H9 (cell line): ENCODE measurements at regions not wholly inside any gene's neighbourhood (a gene's known extent, or its start where the extent isn't known, plus 50 kb on each side); places are given as distances from the start of the nearest gene placed in this dataset.

Experiments used
- DNase-seq: peaks from one replicate; pipeline ENCODE4 v3.0.0-alpha.2; 2017
- H2AFZ ChIP-seq: one replicate; pipeline ENCODE4 v1.6.1; 2013; ENCODE audit warnings: mild to moderate bottlenecking, low read length, control low read depth, moderate library complexity
- H2AK5ac ChIP-seq: 2 replicates; pipeline ENCODE4 v1.6.1; 2013; ENCODE audit warnings: low read length, control low read depth, mixed read lengths; ENCODE audit not compliant: insufficient read length
- H2BK120ac ChIP-seq: one replicate; pipeline ENCODE4 v1.6.1; 2013; ENCODE audit warnings: low read depth, mild to moderate bottlenecking, low read length, control low read depth, inconsistent platforms; ENCODE audit not compliant: poor library complexity, severe bottlenecking
- H2BK12ac ChIP-seq: 2 replicates; pipeline ENCODE4 v1.6.1; 2013; ENCODE audit warnings: low read length, control low read depth, mixed read lengths, low read depth; ENCODE audit not compliant: insufficient read length
- H2BK15ac ChIP-seq: 2 replicates; pipeline ENCODE4 v1.6.1; 2013; ENCODE audit warnings: low read depth, low read length, control low read depth
- H2BK20ac ChIP-seq: one replicate; pipeline ENCODE4 v1.6.1; 2013; ENCODE audit warnings: low read depth, mild to moderate bottlenecking, low read length, control low read depth, inconsistent platforms; ENCODE audit not compliant: poor library complexity, severe bottlenecking
- H2BK5ac ChIP-seq: 2 replicates; pipeline ENCODE4 v1.6.1; 2013; ENCODE audit warnings: low read length, control low read depth, mixed read lengths; ENCODE audit not compliant: insufficient read length
- H3K14ac ChIP-seq: 2 replicates; pipeline ENCODE4 v1.6.1; 2013; ENCODE audit warnings: low read length, control low read depth; ENCODE audit not compliant: insufficient read depth
- H3K18ac ChIP-seq: 2 replicates; pipeline ENCODE4 v1.6.1; 2013; ENCODE audit warnings: low read depth, mild to moderate bottlenecking, mixed read lengths, low read length, control low read depth; ENCODE audit not compliant: insufficient read length
- H3K23ac ChIP-seq: 2 replicates; pipeline ENCODE4 v1.6.1; 2013; ENCODE audit warnings: low read length, control low read depth, mixed read lengths, low read depth; ENCODE audit not compliant: insufficient read length
- H3K23me2 ChIP-seq: 2 replicates; pipeline ENCODE4 v1.6.1; 2013; ENCODE audit warnings: low read depth, mild to moderate bottlenecking, mixed read lengths, low read length, control low read depth; ENCODE audit not compliant: insufficient read length, poor library complexity, severe bottlenecking
- H3K27ac ChIP-seq: 2 replicates; pipeline ENCODE4 v1.5.1; 2013; ENCODE audit warnings: low read length, control low read depth, mixed read lengths, low read depth; ENCODE audit not compliant: insufficient read length
- H3K27me3 ChIP-seq: 2 replicates; pipeline ENCODE4 v1.6.1; 2013; ENCODE audit warnings: low read length, control low read depth, inconsistent platforms; ENCODE audit not compliant: insufficient read depth
- H3K4ac ChIP-seq: 2 replicates; pipeline ENCODE4 v1.6.1; 2013; ENCODE audit warnings: low read depth, mild to moderate bottlenecking, control low read depth, inconsistent platforms, low read length, moderate library complexity
- H3K4me1 ChIP-seq: 2 replicates; pipeline ENCODE4 v1.6.1; 2013; ENCODE audit warnings: low read length, control low read depth, inconsistent platforms; ENCODE audit not compliant: insufficient read depth
- H3K4me2 ChIP-seq: 2 replicates; pipeline ENCODE4 v1.6.1; 2013; ENCODE audit warnings: low read length, control low read depth, mixed read lengths; ENCODE audit not compliant: insufficient read length, insufficient read depth
- H3K56ac ChIP-seq: 2 replicates; pipeline ENCODE4 v1.6.1; 2013; ENCODE audit warnings: low read depth, mild to moderate bottlenecking, mixed read lengths, low read length, control low read depth; ENCODE audit not compliant: insufficient read length
- H3K79me1 ChIP-seq: 2 replicates; pipeline ENCODE4 v1.6.1; 2013; ENCODE audit warnings: low read depth, mild to moderate bottlenecking, moderate library complexity, low read length, control low read depth, inconsistent platforms; ENCODE audit not compliant: insufficient read depth, poor library complexity, severe bottlenecking
- H3K79me2 ChIP-seq: 2 replicates; pipeline ENCODE4 v1.6.1; 2013; ENCODE audit warnings: low read length, control low read depth, inconsistent platforms; ENCODE audit not compliant: insufficient read depth
- H3K9ac ChIP-seq: 2 replicates; pipeline ENCODE4 v1.6.1; 2013; ENCODE audit warnings: low read length, control low read depth, mixed read lengths; ENCODE audit not compliant: insufficient read length; ENCODE audit errors: extremely low read depth
- H3K9me3 ChIP-seq: one replicate; pipeline ENCODE4 v1.6.1; 2013; ENCODE audit warnings: low read depth, low read length, inconsistent platforms; ENCODE audit not compliant: control insufficient read depth
- H3T11ph ChIP-seq: one replicate; pipeline ENCODE4 v1.6.1; 2013; ENCODE audit warnings: mild to moderate bottlenecking, low read length, control low read depth, inconsistent platforms
- H4K20me1 ChIP-seq: one replicate; pipeline ENCODE4 v1.6.1; 2013; ENCODE audit not compliant: control insufficient read depth, insufficient read length, insufficient read depth
- H4K5ac ChIP-seq: 2 replicates; pipeline ENCODE4 v1.6.1; 2013; ENCODE audit warnings: low read depth, mild to moderate bottlenecking, mixed read lengths, low read length, control low read depth; ENCODE audit not compliant: insufficient read length
- H4K8ac ChIP-seq: replicated peaks from 2 replicates; pipeline ENCODE4 v1.6.1; 2013; ENCODE audit warnings: low read length, control low read depth, mixed read lengths, low read depth; ENCODE audit not compliant: insufficient read length
- H4K91ac ChIP-seq: 2 replicates; pipeline ENCODE4 v1.6.1; 2013; ENCODE audit warnings: low read depth, mild to moderate bottlenecking, moderate library complexity, mixed read lengths, low read length, control low read depth; ENCODE audit not compliant: insufficient read length
- H3K27ac Mint-ChIP-seq, 3 experiments: 2 replicates in 2 of 3; 3 replicates in 1 of 3; pipeline ENCODE4 v1.8.0; 2020 to 2021; ENCODE audit warnings: mixed read lengths in 3 of 3, mild to moderate bottlenecking in 1 of 3, moderate library complexity in 1 of 3
- H3K27me3 Mint-ChIP-seq: 2 replicates; pipeline ENCODE4 v1.8.0; 2021; ENCODE audit warnings: low read depth, mild to moderate bottlenecking, moderate library complexity, mixed read lengths
- H3K36me3 Mint-ChIP-seq, 3 experiments: 2 replicates in 2 of 3; 3 replicates in 1 of 3; pipeline ENCODE4 v1.8.0; 2020 to 2021; ENCODE audit warnings: low read depth in 3 of 3, mixed read lengths in 3 of 3; ENCODE audit not compliant: insufficient read depth in 1 of 3
- H3K4me1 Mint-ChIP-seq, 2 experiments: 2 replicates each; pipeline ENCODE4 v1.8.0; 2020; ENCODE audit warnings: mixed read lengths in 2 of 2
- H3K4me3 Mint-ChIP-seq, 2 experiments: 2 replicates in 1 of 2; 3 replicates in 1 of 2; pipeline ENCODE4 v1.8.0; 2020 to 2021; ENCODE audit warnings: mild to moderate bottlenecking in 2 of 2, mixed read lengths in 2 of 2, moderate library complexity in 1 of 2
- H3K9me3 Mint-ChIP-seq, 2 experiments: 2 replicates in 1 of 2; 3 replicates in 1 of 2; pipeline ENCODE4 v1.8.0; 2020; ENCODE audit warnings: mild to moderate bottlenecking in 2 of 2, mixed read lengths in 2 of 2, moderate library complexity in 1 of 2
- WGBS: extraction: QIAGEN DNeasy Blood & Tissue Kit; methylation state at CpG from one replicate; pipeline ENCODE4 v1.1.7; 2013; ENCODE audit warnings: missing lambda C conversion rate, low lambda C conversion rate, mixed read lengths; ENCODE audit not compliant: insufficient read length; ENCODE audit errors: extremely low coverage; 5-methylcytosine and 5-hydroxymethylcytosine counted together
- TF ChIP-seq, protein P1 (sequence below): fragments of 200-600 bp; sonication (generic); conservative IDR thresholded peaks from 3 replicates; pipeline ENCODE4 v1.8.0; 2021; ENCODE audit warnings: antibody characterized with exemption, mild to moderate bottlenecking

DNA sequence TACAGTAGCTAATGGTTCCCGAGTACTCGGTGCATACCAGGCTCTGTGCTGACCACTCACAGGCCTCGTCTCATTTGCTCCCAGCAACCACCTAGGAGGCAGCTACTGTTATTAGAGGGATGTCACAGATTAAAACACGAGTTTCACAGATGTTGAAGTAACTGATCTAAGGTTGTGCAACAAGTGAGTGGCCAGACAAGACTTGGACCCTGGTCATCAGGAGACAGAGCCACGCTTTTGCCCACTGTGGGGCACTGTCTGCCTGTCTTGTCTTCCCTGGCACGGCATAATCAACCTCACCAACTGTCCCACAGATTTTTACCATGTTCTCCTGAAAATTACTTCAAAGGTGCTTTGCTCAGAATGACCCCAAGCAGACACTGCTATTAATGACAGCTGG is 111.6 kb upstream of the HABP2 start:
- no peak overlapping the region for H3T11ph ChIP-seq
- no peak overlapping the region for H4K91ac ChIP-seq
- H2BK5ac ChIP-seq = no peak overlapping the region
- no peak overlapping the region for H3K4me2 ChIP-seq
- TF ChIP-seq, protein P1, sequence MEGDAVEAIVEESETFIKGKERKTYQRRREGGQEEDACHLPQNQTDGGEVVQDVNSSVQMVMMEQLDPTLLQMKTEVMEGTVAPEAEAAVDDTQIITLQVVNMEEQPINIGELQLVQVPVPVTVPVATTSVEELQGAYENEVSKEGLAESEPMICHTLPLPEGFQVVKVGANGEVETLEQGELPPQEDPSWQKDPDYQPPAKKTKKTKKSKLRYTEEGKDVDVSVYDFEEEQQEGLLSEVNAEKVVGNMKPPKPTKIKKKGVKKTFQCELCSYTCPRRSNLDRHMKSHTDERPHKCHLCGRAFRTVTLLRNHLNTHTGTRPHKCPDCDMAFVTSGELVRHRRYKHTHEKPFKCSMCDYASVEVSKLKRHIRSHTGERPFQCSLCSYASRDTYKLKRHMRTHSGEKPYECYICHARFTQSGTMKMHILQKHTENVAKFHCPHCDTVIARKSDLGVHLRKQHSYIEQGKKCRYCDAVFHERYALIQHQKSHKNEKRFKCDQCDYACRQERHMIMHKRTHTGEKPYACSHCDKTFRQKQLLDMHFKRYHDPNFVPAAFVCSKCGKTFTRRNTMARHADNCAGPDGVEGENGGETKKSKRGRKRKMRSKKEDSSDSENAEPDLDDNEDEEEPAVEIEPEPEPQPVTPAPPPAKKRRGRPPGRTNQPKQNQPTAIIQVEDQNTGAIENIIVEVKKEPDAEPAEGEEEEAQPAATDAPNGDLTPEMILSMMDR = peak; percentile 37; the same call in 1 of the 3 replicates
- no peak overlapping the region for H2AFZ ChIP-seq
- no peak for DNase-seq
- Mint-ChIP-seq H3K9me3 (no peaks in the 10 kb centered on the region), H3K36me3 (no peaks in the 10 kb centered on the region), H3K27me3 (peaks cover 30% of the 10 kb centered on the region), H3K4me1 (no peaks in the 10 kb centered on the region), H3K27ac (no peak overlapping the region), H3K4me3 (no peak overlapping the region)
- H3K9ac ChIP-seq = no peak overlapping the region
- H3K18ac ChIP-seq = no peak overlapping the region
- H2BK15ac ChIP-seq = no peak overlapping the region
- no peak overlapping the region for H4K5ac ChIP-seq
- no peak overlapping the region for H3K4ac ChIP-seq
- H4K8ac ChIP-seq = no peak overlapping the region
- H3K27me3 ChIP-seq = no peaks in the 10 kb centered on the region
- H2BK120ac ChIP-seq = no peak overlapping the region
- no CpG with 5 or more reads among the region's 6 CpGs for WGBS
- no peak overlapping the region for H2AK5ac ChIP-seq
- H3K27ac ChIP-seq = no peak overlapping the region
- no peaks in the 10 kb centered on the region for H3K23me2 ChIP-seq
- H3K79me1 ChIP-seq = no peaks in the 10 kb centered on the region
- H3K14ac ChIP-seq = no peak overlapping the region
- no peaks in the 10 kb centered on the region for H3K4me1 ChIP-seq
- no peak overlapping the region for H3K23ac ChIP-seq
- H4K20me1 ChIP-seq = peaks cover 4% of the 10 kb centered on the region
- H3K79me2 ChIP-seq = no peaks in the 10 kb centered on the region
- no peaks in the 10 kb centered on the region for H3K9me3 ChIP-seq
- H2BK12ac ChIP-seq = no peak overlapping the region
- no peak overlapping the region for H2BK20ac ChIP-seq
- no peak overlapping the region for H3K56ac ChIP-seq
